Activated naive CD8-positive, alpha-beta T cell treated with anti-CD3 and anti-CD28 coated beads for 36 hours (primary cell): ENCODE measurements at regions not wholly inside any gene's neighbourhood (a gene's known extent, or its start where the extent isn't known, plus 50 kb on each side); places are given as distances from the start of the nearest gene placed in this dataset.
"Not testable (repeated sequence)": the region's sequence is repeated elsewhere in the genome, so short reads cannot be mapped to it uniquely, and the experiment has no call there.

Experiments used
- DNase-seq: peaks from one replicate; pipeline ENCODE4 v3.0.0; 2021
- H3K27ac Mint-ChIP-seq: one replicate; pipeline ENCODE4 v1.8.0; 2022; ENCODE audit warnings: mild to moderate bottlenecking, moderate library complexity, mixed read lengths
- H3K27me3 Mint-ChIP-seq: one replicate; pipeline ENCODE4 v1.8.0; 2022; ENCODE audit warnings: mild to moderate bottlenecking, mixed read lengths
- H3K36me3 Mint-ChIP-seq: one replicate; pipeline ENCODE4 v1.8.0; 2021; ENCODE audit warnings: mild to moderate bottlenecking, mixed read lengths
- H3K4me1 Mint-ChIP-seq: one replicate; pipeline ENCODE4 v1.8.0; 2021; ENCODE audit warnings: mixed read lengths
- H3K4me3 Mint-ChIP-seq: one replicate; pipeline ENCODE4 v1.8.0; 2022; ENCODE audit warnings: mild to moderate bottlenecking, moderate library complexity, mixed read lengths
- H3K9me3 Mint-ChIP-seq: one replicate; pipeline ENCODE4 v1.8.0; 2022; ENCODE audit warnings: mixed read lengths

DNA sequence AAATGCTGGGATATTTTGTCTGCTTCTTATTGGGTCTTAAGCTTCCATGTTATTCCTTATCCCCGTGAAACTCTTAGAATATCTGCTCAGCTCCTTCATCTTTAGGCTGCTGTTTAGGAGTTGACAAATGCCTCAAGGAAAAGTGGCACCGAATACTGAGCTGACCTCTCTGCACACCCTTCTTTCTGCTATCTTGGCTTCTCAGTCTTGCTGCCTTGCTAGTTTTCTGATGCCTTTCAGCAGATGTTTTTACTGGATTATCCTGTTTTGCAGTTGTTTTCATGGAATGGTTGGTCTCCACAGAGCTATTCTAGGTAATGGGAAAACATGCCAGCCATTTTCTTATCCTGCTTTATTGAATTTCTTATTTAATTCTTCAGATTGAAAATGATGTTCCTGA, 86.3 kb downstream of the GYPE start:
- H3K36me3 Mint-ChIP-seq, result no peaks in the 10 kb centered on the region
- no peak for DNase-seq
- H3K4me3 Mint-ChIP-seq, result no peak overlapping the region
- H3K4me1 Mint-ChIP-seq, result no peaks in the 10 kb centered on the region
- no peaks in the 10 kb centered on the region for H3K9me3 Mint-ChIP-seq
- no peak overlapping the region for H3K27ac Mint-ChIP-seq
- H3K27me3 Mint-ChIP-seq, result no peaks in the 10 kb centered on the region

DNA sequence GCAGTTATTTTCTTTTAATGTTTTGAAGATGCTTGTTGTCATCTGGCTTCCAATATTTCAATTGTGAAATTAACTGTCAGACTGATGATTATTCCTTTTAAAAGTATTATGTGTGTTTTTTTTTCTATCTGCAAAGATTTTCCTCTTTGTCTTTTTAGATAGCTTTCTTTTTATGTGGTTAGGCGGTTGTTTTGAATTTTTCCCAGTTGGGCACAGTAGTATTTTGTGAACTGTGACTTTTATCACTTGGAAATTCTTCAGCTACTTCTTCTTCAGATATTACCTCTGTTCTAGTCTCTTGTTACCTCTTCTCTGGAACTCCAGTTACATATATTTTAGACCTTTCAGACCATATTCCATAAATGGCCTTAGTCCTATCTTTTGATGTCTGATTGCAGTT, 87.5 kb downstream of the GYPE start:
- H3K27me3 Mint-ChIP-seq, H3K27ac Mint-ChIP-seq, H3K9me3 Mint-ChIP-seq, DNase-seq, H3K36me3 Mint-ChIP-seq, H3K4me3 Mint-ChIP-seq, H3K4me1 Mint-ChIP-seq: not testable (repeated sequence)

DNA sequence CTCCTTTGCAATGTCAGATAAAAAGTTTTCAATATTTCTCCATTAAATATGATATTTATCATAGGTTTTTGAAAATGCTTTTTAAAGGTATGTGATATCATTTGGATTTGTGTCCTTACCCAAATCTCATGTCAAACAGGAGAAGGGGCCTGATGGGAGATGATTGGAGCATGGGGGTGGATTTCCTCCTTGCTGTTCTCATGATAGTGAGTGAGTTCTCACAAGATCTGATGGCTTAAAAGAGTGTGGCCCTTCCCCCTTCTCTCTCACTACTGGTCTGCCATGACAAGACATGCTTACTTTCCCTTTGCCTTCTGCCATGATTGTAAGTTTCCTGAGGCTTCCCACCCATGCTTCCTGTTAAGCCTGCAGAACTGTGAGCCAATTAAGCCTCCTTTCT, 90.0 kb downstream of the GYPE start:
- H3K4me1 Mint-ChIP-seq, DNase-seq, H3K9me3 Mint-ChIP-seq, H3K27me3 Mint-ChIP-seq, H3K27ac Mint-ChIP-seq, H3K36me3 Mint-ChIP-seq, H3K4me3 Mint-ChIP-seq: not testable (repeated sequence)

DNA sequence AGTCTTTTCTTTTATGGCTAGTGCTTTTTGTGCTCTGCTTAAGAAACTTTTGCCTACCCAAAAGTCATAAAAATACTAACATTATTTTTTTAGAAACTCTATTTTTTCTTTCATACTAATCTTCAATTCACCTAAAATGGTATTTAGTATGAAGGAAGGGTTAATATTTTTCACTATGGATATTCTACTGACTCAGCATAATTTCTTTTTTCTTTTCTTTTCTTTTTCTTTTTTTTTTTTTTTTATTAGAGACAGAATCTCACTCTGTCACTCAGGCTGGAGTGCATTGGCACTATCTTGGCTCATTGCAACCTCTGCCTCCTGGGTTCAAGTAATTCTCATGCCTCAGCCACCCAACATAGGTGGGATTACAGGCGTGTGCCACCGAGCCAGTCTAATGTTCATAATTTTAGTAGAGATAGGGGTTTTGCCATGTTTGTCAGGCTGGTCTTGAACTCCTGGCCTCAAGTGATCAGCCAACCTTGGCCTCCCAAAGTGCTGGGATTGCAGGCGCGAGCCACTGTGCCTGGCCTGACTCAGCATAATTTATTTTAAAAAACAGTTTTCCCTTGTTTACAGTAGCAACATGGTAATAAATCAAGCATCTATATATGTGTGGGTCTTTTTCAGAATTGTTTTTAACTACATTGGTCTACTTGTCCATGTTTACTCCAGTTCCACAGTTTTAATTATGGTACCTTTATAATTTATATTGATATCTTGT, 91.8 kb downstream of the GYPE start:
- not testable (repeated sequence) for H3K4me3 Mint-ChIP-seq, H3K9me3 Mint-ChIP-seq, H3K4me1 Mint-ChIP-seq, H3K36me3 Mint-ChIP-seq, DNase-seq, H3K27ac Mint-ChIP-seq, H3K27me3 Mint-ChIP-seq

DNA sequence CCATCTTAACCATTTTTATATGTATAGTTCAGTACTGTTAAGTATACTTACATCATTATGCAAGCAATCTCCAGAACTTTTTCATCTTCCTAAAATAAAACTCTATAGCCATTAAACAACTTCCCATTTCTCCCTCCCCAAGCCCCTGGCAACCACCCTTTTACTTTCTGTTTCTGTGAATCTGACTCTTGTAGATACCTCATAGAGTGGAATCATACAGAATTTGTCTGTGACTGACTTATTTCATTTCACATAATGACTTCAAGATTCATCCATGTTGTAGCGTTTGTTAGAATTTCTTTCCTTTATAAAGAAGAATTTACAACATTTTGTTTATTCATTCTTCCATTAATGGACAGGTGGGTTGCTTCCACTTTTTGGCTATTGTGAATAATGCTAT, 91.2 kb upstream of the FREM3 start:
- not testable (repeated sequence) for H3K9me3 Mint-ChIP-seq, H3K27ac Mint-ChIP-seq, H3K4me3 Mint-ChIP-seq, H3K27me3 Mint-ChIP-seq, DNase-seq, H3K4me1 Mint-ChIP-seq, H3K36me3 Mint-ChIP-seq

DNA sequence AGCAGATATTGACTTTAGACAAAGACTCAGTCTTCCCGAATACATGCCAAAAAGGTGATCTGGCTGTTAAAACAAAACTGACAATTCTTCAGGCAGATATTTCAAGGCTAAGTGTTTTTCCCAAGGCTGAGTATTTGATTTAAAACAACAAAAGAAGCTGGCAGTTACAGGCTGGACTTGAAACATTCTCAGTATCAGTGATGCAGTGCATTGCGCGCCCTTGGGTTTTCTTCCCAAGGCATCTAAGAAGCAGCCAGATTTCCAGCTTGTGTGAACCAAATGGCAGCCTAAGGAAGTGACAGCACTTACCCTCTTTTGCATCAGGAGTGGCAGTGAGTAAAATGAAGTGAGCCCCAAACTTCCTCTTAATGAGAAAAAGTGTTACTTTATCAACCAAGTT, 90.0 kb upstream of the FREM3 start:
- DNase-seq, H3K4me1 Mint-ChIP-seq: not testable (repeated sequence)

DNA sequence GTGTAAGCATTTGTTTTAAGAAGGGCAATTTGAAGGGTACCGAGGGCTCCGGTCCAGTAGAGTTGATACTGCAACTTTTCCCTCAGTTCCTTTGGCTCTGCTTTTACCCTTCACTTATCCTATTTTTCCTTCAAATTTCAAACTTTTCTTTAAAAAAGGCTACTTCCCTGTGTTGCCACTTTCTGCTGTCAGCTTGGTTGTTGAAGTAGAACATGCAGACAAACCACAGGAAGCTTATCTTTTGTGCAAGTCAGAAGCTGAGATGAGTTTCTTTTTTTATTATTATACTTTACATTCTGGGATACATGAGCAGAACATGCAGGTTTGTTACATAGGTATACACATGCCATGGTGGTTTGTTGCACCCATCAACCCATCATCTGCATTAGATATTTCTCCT, 89.1 kb upstream of the FREM3 start:
- H3K27me3 Mint-ChIP-seq, H3K4me3 Mint-ChIP-seq, H3K4me1 Mint-ChIP-seq, H3K9me3 Mint-ChIP-seq, H3K36me3 Mint-ChIP-seq, H3K27ac Mint-ChIP-seq, DNase-seq: not testable (repeated sequence)

More for the DNA sequence above, 90.0 kb upstream of the FREM3 start:
- H3K4me3 Mint-ChIP-seq, H3K9me3 Mint-ChIP-seq, H3K27ac Mint-ChIP-seq, H3K27me3 Mint-ChIP-seq, H3K36me3 Mint-ChIP-seq: not testable (repeated sequence)

DNA sequence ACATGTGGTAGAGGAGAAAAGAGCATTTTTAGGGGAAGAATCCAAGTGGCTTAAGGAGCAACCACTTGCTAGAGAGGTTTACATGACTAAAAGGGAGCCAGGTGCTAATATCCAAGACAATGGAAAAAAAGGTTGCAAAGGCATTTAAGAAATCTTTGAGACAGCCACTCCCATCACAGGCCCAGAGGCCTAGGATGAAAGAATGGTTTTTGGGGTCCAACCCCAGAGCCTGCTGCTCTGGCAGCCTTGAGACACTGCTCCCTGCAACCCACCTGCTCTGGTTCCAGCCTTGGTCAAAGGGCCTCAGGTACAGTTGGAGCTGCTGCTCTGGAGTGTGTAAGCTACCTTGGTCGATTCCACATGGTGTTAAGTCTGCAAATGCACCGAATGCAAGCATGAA, 84.1 kb upstream of the FREM3 start:
- Mint-ChIP-seq H3K9me3 (peaks cover 8% of the 10 kb centered on the region), H3K27ac (no peak overlapping the region)

DNA sequence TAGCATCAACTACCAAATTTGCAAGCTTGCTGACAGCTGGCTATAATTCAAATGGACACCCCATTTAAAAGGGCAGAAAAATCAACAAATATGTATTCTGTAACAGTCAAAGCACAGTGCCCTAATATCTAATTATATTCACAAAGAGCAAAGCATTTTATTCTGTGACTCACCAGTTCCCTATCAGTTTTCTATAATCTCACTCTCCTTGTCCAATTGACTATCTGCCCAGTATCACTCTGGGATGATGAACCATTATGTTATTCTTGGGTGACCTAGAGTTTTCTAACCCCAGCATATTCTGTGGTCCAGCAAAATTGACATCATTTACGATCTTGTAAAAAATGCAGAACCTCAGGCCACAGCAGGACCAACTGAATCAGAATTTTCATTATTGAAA, 82.0 kb upstream of the FREM3 start:
- Mint-ChIP-seq H3K27me3 (no peaks in the 10 kb centered on the region), H3K4me3 (no peak overlapping the region), H3K4me1 (no peaks in the 10 kb centered on the region), H3K27ac (no peak overlapping the region), H3K36me3 (peaks cover 4% of the 10 kb centered on the region), H3K9me3 (peaks cover 8% of the 10 kb centered on the region)
- no peak for DNase-seq

More for the DNA sequence above, 84.1 kb upstream of the FREM3 start:
- H3K4me3 Mint-ChIP-seq, result no peak overlapping the region
- no peak for DNase-seq
- no peaks in the 10 kb centered on the region for H3K27me3 Mint-ChIP-seq
- peaks cover 4% of the 10 kb centered on the region for H3K36me3 Mint-ChIP-seq
- H3K4me1 Mint-ChIP-seq, result no peaks in the 10 kb centered on the region

DNA sequence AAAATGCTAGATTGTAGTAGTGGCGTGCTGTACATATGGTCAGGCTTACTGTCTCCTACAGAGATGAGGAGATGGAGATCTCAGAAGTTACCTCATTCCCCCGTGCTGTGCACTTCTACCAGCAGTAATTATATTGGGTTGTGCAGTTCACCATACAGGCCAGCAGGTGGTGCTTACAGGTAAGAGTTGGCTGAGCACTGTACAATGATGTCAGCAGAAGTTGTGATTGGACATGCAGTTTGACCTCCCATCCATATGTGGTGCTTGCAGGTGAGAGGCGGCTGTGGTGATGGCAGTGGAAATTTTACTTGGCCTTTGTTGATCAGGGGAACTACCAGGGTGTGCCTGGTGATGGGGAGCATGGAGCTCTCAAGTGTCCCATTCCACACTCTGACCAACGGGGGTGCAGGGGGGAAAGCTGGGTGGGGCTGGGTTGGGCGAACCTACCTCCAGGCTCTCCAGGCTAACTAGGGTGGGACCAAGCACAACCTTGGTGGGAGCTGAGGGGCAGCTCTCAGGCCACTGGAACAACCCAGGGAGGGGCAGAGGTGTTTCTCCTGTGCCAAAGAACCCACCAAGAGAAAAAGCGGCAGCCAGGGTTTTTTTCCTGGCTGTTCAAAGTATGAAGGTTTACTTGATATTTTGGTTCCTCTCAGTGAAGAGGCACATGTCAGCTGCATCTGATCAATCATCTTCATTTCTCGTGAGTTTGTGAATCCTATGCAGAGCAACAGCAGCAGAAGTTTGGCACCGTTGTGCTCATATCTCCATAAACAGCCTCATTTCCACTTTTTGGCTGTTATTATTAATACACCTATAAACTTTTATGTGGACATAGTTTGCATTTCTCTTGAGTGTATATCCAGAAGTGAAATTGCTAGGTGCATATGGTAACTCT, 73.8 kb upstream of the FREM3 start:
- Mint-ChIP-seq H3K4me1 (no peaks in the 10 kb centered on the region), H3K9me3 (no peaks in the 10 kb centered on the region), H3K27me3 (no peaks in the 10 kb centered on the region), H3K4me3 (no peak overlapping the region), H3K27ac (no peak overlapping the region), H3K36me3 (no peaks in the 10 kb centered on the region)
- peak; percentile 40 for DNase-seq

DNA sequence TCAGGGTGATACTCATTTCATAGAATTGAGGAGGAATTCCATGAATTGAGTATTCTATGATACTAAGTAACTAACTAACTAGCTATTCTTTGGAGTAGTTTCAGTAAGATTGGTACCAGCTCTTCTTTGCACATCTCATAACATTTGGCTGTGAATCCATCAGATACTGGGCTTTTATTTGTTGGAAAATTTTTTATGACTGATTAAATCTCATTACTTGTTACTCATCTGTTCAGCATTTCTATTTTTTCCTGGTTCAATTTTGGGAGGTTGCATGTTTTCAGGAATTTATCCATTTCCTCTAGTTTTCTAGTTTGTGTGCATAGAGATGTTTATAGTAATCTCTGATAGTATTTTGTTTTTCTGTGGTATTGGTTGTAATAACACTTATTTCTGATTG, 70.8 kb upstream of the FREM3 start:
- Mint-ChIP-seq H3K27me3 (no peaks in the 10 kb centered on the region), H3K9me3 (no peaks in the 10 kb centered on the region), H3K4me3 (no peak overlapping the region), H3K36me3 (no peaks in the 10 kb centered on the region), H3K4me1 (no peaks in the 10 kb centered on the region), H3K27ac (no peak overlapping the region)
- DNase-seq, result no peak

DNA sequence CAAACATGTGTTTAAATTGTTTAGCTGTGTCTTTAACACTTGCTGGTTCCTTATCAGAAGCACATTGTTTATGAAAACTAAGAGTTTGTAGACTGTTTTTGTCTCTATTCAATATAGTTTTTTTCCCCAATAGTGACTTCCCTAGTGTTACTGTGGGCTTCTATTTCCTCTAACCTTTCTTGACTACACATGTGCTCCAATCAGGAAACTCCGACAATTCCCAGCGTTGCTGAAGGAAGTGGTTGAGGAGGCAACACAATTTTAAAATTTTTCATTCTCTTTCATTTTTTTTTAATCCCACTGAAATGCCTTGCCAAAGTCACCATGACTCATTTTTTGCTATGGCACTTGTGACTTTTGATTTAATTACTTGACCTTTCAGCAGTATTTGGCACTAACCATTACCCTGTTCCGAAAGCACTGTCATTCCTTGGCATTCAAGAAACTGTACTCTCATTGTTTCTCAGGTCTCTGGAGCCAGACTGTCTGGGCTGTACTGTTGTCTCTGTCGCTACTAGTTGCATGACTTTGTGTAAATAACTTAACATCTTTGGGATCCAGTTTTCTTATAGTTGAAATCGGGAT, 67.6 kb upstream of the FREM3 start:
- Mint-ChIP-seq H3K4me1 (no peaks in the 10 kb centered on the region), H3K27me3 (no peaks in the 10 kb centered on the region), H3K9me3 (no peaks in the 10 kb centered on the region), H3K36me3 (no peaks in the 10 kb centered on the region), H3K4me3 (no peak overlapping the region), H3K27ac (no peak overlapping the region)
- no peak for DNase-seq

DNA sequence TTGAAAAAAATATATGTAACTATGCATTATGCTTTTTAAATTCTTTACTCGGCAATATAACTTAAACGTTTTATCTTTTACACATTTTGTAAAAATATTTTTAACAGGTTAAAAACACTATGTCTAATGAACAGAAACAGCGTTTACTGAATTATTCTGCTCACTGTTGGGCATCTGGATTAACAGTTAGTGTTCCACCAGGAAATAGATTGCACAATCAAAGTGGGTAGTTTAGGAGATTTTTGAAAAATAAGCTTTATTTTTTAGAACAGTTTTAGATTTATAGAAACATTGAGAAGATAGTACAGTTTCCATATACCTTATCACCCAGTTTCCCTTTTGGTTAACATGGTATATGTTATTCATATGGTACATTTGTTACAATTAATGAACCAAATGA, 63.1 kb upstream of the FREM3 start:
- Mint-ChIP-seq H3K27me3 (no peaks in the 10 kb centered on the region), H3K27ac (no peak overlapping the region), H3K4me1 (no peaks in the 10 kb centered on the region), H3K4me3 (no peak overlapping the region), H3K9me3 (no peaks in the 10 kb centered on the region), H3K36me3 (no peaks in the 10 kb centered on the region)
- no peak for DNase-seq

DNA sequence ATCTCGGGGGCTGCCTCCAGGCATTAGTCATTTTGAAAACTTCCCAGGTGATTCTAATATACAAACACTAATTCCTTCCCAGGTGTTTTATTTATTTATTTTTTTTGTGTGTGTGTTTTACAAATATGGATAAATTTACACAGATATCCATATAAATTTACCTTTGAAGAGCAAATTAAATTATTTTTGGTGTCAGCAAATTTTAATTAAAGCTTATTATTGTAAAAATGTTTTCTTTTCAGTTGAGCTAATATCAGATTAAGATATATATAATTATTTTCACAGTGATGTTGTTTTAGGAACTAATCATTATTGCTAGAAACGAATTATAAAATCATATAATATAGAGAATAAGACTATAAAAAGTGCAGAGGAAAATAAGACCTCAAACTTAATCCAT, 62.0 kb upstream of the FREM3 start:
- H3K4me1 Mint-ChIP-seq, result no peaks in the 10 kb centered on the region
- H3K36me3 Mint-ChIP-seq, result no peaks in the 10 kb centered on the region
- no peak for DNase-seq
- no peaks in the 10 kb centered on the region for H3K27me3 Mint-ChIP-seq
- H3K9me3 Mint-ChIP-seq, result no peaks in the 10 kb centered on the region
- H3K27ac Mint-ChIP-seq, result no peak overlapping the region
- H3K4me3 Mint-ChIP-seq, result no peak overlapping the region
